GM18505 (cell line): ENCODE measurements at regions not wholly inside any gene's neighbourhood (a gene's known extent, or its start where the extent isn't known, plus 50 kb on each side); places are given as distances from the start of the nearest gene placed in this dataset.

Experiments used
- ATAC-seq: cut with Tn5 transposase; IDR thresholded peaks from one replicate; pipeline ENCODE4 v1.9.1; 2021; ENCODE audit not compliant: unreplicated experiment
- POLR2A ChIP-seq: IDR thresholded peaks from 4 replicates; pipeline ENCODE4 v1.6.1; 2011; ENCODE audit warnings: borderline replicate concordance; ENCODE audit not compliant: insufficient read depth, insufficient read length; ENCODE audit errors: extremely low read depth

DNA sequence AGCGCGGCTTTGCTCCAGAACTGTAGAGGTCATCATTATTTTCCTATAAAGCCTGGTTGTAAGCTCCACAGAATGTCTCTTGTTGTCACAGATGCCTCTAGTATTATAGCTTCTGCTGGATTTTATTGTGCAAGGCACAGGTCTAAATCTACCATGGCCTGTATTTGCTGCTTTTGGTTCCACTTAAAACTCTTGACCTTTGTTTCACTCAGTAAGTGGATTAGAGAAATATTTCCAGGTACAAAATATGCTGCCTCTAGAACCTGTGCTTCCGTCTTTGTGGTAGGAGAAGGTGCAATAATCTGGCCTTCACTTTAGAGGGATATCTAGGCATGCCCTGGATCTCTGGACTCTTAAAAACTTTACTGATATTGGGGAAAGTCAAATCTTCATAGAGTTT lies 476.6 kb upstream of the CD180 start:
- TF ChIP-seq POLR2A, result no peak
- ATAC-seq, result no peak

DNA sequence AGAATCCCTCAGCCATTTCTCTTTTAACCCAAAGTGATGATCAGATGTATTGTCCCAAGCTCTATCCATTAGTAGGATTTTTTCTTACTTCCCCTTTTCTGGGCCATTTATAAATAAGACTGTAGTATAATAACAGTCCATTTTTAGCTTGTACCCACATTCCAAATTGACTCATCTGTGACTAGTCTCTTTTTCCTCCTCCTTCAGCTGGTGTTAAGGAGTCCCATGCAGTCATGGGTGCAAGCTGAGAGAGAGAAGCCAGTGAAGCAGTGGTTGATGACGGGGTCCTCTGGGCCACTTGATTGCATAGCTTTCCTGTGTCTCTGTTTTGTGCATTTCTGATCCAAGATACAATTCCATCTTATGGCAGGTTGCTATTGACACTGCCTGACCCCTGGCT lies 476.0 kb upstream of the CD180 start:
- ATAC-seq, result no peak
- no peak for TF ChIP-seq POLR2A

DNA sequence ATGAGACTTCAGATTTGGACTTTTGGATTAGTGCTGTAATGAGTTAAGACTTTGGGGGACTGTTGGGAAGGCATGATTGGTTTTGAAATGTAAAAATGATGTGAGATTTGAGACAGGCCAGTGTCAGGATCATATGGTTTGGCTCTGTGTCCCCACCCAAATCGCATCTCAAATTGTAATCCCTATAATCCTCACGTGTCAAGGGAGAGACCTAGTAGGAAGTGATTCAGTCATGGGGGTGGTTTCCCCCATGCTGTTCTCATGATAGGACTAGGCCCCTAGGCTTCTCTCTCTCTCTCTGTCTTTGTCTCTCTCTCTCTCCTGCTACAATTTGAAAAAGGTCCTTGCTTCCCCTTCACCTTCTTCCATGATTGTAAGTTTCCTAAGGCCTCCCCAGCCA lies 473.3 kb upstream of the CD180 start:
- no peak for ATAC-seq
- no peak for TF ChIP-seq POLR2A

DNA sequence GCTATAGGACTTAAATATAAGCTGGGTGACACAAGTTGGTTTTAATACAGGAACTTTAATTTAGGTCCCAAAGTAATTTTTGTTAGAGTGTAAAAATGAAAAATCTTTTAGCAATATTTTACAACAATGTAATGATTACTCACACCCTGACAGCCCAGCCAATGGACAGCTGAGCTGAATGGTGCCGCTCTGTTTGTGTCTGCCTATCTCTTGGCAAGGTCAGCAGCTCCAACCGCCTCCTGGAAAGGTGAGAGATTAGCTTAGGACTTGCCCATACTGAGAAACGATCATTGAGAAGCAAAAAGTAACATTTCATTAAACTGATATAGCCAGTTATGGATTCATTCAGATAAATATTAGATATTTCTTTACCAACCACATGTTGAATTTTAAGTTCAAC lies 463.6 kb upstream of the CD180 start:
- TF ChIP-seq POLR2A, result no peak
- ATAC-seq, result no peak

DNA sequence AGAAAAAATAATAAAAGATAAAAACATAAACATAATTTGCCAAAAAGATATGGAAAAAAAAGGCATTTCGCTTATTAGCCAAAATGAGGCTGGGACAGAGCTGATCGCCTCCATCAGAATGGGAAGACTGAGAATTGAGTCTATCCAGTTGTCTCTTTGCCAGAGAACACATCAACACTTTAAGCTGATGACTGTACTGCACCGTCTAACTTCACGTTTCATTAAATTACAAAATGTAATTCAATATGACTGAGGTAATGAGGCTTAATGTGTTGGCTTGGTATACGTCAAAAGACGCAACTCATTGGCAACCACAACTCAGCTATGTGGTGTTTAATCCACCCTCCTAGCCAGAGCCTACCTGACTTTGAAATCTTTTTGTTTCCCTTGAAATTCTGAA lies 462.7 kb upstream of the CD180 start:
- no peak for ATAC-seq
- TF ChIP-seq POLR2A, result no peak

DNA sequence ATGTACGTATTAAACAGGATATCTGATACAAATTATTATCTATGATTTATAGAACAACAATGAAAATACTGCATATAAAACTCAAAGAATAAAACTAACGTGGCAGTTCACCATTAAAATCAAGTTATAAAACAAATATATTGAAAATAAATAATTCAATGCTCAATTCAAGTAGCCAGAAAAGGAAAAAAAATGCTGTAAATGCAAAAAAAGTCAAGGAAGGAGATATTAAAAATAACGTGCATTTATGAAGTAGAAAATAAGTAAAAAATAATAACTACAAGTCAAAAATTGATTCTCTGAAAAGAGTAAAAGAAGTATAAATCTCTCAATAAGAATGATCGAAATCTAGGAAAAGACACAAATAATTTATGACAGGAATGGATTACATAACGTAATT lies 460.5 kb upstream of the CD180 start:
- no peak for ATAC-seq
- TF ChIP-seq POLR2A, result no peak

DNA sequence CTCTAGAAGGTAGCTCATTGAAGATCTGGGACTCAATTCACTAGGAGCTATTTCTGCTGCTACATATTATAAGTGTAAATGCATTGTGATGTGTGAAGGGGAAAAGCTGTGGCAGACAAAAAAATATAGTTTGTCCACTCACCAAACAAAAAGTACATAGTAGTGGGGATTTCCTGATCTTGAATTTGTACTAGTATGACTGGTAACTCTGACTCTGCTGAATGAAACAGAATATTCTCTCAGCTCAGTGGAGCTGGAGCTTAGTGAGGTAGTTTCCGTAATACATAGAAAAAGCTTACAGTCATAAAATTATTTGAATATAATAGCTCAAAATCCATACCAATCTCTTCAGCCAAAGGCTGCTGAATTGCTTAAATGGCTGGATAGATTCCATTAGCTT lies 455.6 kb upstream of the CD180 start:
- TF ChIP-seq POLR2A, result no peak
- no peak for ATAC-seq

DNA sequence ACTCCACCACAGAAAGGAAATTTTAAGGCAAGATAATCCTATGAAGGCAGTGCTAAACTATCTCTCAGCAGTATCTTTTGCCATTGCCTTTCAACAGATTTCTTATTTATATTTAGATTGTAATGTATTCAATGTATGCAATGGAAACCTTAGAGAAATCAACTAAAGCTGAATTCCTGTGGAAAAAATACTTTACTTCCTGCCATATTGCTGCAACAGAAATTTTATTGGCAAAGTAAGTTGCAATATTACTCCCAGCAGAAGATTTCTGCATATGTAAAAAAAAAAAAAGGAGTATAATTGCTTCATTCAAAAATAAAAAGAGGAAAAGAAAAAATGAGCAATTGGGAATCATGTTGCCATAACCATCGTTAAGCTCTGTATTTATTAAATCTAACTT lies 454.6 kb upstream of the CD180 start:
- no peak for TF ChIP-seq POLR2A
- no peak for ATAC-seq

DNA sequence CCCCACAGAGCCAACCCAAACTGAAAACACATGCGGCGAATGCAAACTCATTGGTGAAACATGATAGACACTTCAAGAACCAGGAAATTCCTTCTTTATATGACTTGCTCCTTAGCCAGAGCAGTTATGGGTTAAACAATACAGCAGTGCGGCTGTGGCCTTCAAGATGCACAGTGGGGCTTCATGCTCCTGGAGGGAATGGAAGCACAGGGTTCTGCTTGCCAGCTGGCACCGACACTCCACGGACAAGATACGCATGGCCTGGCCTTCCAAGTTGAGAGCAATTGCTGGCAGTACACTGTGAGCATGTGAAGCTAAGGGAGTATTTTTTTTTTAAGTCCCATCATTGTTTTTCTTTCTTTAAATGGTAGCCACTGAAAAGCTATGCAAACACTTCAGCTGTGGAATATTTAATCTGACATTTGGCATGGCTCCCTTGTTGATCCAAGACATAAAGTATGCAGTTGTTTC lies 451.6 kb upstream of the CD180 start:
- no peak for TF ChIP-seq POLR2A

DNA sequence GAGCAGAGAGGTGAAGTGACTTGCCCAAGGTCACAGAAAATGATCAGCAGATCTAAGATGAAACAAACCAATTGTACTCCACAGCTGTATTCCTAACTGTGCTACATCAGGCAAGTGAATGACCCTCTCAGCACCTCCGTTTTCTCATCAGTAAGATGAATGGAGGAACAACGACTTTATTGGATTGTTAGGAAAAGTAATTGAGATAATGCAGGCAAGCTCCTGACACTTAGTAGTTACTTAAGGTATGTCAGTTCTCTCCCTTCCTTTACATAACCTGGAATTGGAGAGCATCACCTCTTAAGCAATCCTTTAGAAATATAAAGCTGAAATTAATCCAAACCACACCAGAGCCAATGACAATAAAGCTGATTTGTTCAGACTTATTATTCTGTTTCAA lies 451.2 kb upstream of the CD180 start:
- no peak for TF ChIP-seq POLR2A

More for the DNA sequence above, 451.6 kb upstream of the CD180 start:
- ATAC-seq, result no peak

DNA sequence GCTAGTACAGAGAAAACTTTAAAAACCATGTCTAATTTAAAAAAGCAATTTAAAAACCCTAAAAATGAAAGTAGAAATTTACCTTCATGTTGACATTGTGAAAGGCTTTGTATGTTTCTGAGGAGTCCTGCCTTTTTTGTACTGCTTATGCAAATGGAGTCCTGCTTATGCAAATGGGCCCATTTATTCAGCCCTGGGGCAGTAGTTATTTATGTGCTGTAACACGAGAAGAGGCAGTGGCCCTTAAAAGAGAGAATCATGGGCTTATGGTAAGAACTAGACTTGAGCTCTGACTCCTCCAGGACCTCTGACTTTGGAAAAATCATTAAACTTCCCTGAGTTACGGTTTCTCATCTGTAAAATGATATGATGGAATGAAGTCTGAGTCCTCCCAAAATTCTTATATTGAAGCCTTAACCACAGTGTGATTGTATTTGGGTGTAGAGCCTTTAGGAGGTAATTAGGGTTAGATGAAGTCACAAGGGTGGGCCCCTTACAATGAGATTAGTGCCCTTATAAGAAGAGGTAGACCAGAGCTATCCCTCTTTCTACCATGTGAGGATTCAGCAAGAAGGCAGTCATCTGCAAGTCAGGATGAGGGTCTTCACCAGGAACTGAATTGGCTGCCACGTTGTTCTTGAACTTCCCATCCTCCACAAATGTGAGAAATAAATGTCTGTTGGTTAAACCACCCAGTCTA lies 447.8 kb upstream of the CD180 start:
- no peak for TF ChIP-seq POLR2A
- no peak for ATAC-seq

More for the DNA sequence above, 451.2 kb upstream of the CD180 start:
- ATAC-seq, result no peak

DNA sequence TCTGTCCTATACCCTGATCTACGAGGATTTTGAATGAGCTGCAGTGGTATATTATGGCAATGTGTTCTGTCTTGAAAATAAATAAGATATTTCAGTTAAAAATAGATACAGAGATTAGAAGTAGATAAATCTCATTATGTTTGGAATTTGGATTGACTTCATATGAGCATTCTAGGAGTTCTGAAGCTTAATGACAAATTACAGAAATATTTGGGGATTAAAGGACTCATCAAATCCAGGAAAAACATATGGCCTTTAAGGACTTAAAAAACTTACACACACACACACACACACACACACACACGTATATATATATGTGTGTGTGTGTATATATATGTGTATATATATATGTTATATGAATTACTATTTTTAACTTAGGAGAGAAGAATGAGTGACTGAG lies 446.9 kb upstream of the CD180 start:
- no peak for ATAC-seq
- no peak for TF ChIP-seq POLR2A

DNA sequence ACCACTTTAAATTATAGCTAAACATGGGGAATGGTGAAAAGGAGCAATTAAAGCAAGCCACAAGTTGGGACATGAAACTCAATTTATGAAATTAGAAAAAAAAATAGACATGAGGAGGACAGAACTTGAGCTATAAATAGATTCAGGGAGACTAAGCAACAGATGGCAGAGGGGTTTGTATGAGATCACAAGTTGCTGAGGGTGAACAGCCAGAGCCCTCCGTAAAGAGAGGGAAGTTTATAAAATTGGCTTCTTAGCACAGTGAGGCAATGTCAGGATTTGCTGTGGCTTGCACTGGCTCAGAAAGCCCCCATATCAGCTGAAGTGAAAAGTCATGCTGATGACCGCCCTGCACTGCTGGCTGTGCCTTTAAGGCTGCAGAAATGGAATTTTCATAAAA lies 443.4 kb upstream of the CD180 start:
- no peak for ATAC-seq
- no peak for TF ChIP-seq POLR2A

DNA sequence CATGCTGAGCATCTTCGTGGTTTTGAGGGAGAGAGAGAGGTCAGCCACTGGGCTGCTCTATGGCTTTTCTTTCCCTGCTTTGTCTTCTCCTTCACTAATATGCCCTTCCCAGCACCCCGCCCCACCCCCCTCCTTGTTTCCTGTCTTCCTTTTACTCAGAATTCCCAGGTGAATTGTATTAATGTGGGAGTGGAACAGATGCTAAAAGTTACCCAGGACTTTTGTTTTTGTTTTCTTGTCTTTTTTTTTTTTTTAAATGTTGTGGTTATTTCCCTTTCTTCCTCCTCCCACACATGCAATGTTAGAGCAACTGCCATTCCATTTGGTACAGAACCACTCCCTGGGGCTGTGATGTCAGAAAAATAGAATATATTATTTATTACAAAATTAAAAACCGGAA lies 442.7 kb upstream of the CD180 start:
- TF ChIP-seq POLR2A, result no peak
- no peak for ATAC-seq
